Stimulated activated CD4-positive, alpha-beta T cell treated with anti-CD3 and anti-CD28 coated beads, Interleukin-12 subunit alpha, Interleukin-12 subunit beta, amount 100 ng/mL, for 48 hours (primary cell): ENCODE measurements at regions not wholly inside any gene's neighbourhood (a gene's known extent, or its start where the extent isn't known, plus 50 kb on each side); places are given as distances from the start of the nearest gene placed in this dataset.
"Not testable (repeated sequence)": the region's sequence is repeated elsewhere in the genome, so short reads cannot be mapped to it uniquely, and the experiment has no call there.

ENCODE experiments used
- DNase-seq, 3 donors: peaks; one replicate each; pipeline ENCODE4 v3.0.0-alpha.2; 2020; ENCODE audit warnings: low read depth in 2 of 3, low spot score in 1 of 3

- DNase-seq = no peak
Observed at GRCh38 chr3:8338424-8338823, 163.2 kb upstream of the LMCD1 start.

GRCh38 chr3:8341821-8342247 lies 159.8 kb upstream of the LMCD1 start:
- no peak for DNase-seq

- DNase-seq = no peak
Observed at GRCh38 chr3:8343058-8343457, 158.6 kb upstream of the LMCD1 start.

GRCh38 chr3:8345398-8345797 lies 156.2 kb upstream of the LMCD1 start:
- no peak for DNase-seq

- DNase-seq = no peak
Observed at GRCh38 chr3:8348076-8348475, 153.5 kb upstream of the LMCD1 start.

- no peak for DNase-seq
Observed at GRCh38 chr3:8352475-8352874, 149.1 kb upstream of the LMCD1 start.

GRCh38 chr3:8353364-8353763 lies 148.3 kb upstream of the LMCD1 start:
- no peak for DNase-seq

GRCh38 chr3:8355346-8355745 lies 146.3 kb upstream of the LMCD1 start:
- DNase-seq = no peak

- DNase-seq = not testable (repeated sequence)
Observed at GRCh38 chr3:8356066-8356465, 145.6 kb upstream of the LMCD1 start.

- DNase-seq = no peak
Observed at GRCh38 chr3:8357859-8358258, 143.8 kb upstream of the LMCD1 start.

- no peak for DNase-seq
Observed at GRCh38 chr3:8359133-8359532, 142.5 kb upstream of the LMCD1 start.

GRCh38 chr3:8363200-8363599 lies 138.4 kb upstream of the LMCD1 start:
- DNase-seq = no peak

GRCh38 chr3:8365541-8365940 lies 136.1 kb upstream of the LMCD1 start:
- DNase-seq = no peak

- no peak for DNase-seq
Observed at GRCh38 chr3:8366219-8366810, 135.3 kb upstream of the LMCD1 start.

GRCh38 chr3:8368598-8368997 lies 133.0 kb upstream of the LMCD1 start:
- no peak for DNase-seq

- no peak for DNase-seq
Observed at GRCh38 chr3:8369638-8370037, 132.0 kb upstream of the LMCD1 start.

- no peak for DNase-seq
Observed at GRCh38 chr3:8371085-8371551, 130.5 kb upstream of the LMCD1 start.

GRCh38 chr3:8371960-8372463 lies 129.6 kb upstream of the LMCD1 start:
- no peak for DNase-seq

GRCh38 chr3:8380904-8381704 lies 120.5 kb upstream of the LMCD1 start:
- no peak for DNase-seq

GRCh38 chr3:8385848-8386620 lies 115.6 kb upstream of the LMCD1 start:
- DNase-seq = no peak

GRCh38 chr3:8387571-8387970 lies 114.1 kb upstream of the LMCD1 start:
- DNase-seq = no peak

GRCh38 chr3:8399686-8400085 lies 101.9 kb upstream of the LMCD1 start:
- DNase-seq = no peak
